Hypothalamus (tissue), 51 donors: ENCODE measurements at regions not wholly inside any gene's neighbourhood (a gene's known extent, or its start where the extent isn't known, plus 50 kb on each side); places are given as distances from the start of the nearest gene placed in this dataset.
A peak's percentile ranks its signal among the peaks of the same experiment; 100 is the strongest.
"Not testable (repeated sequence)": the region's sequence is repeated elsewhere in the genome, so short reads cannot be mapped to it uniquely, and the experiment has no call there.

Experiments used
- DNase-seq, 51 donors: peaks; one replicate each; lab custom pipeline; 2025; lab: John Stamatoyannopoulos, UW

- DNase-seq: not testable (repeated sequence)
Observed at GRCh38 chr5:158227314-158227713, 368.4 kb upstream of the CLINT1 start.

- no peak for DNase-seq
Observed at GRCh38 chr5:158226496-158226895, 367.6 kb upstream of the CLINT1 start.

GRCh38 chr5:158224253-158224652, 365.3 kb upstream of the CLINT1 start:
- DNase-seq: no peak

GRCh38 chr5:158223054-158223600, 364.2 kb upstream of the CLINT1 start:
- no peak for DNase-seq

- no peak for DNase-seq
Observed at GRCh38 chr5:158212917-158213316, 354.0 kb upstream of the CLINT1 start.

GRCh38 chr5:158212237-158212636, 353.3 kb upstream of the CLINT1 start:
- DNase-seq: no peak

- no peak for DNase-seq
Observed at GRCh38 chr5:158209219-158209908, 350.4 kb upstream of the CLINT1 start.

- DNase-seq: no peak
Observed at GRCh38 chr5:158207733-158208132, 348.8 kb upstream of the CLINT1 start.

- no peak for DNase-seq
Observed at GRCh38 chr5:158205992-158206391, 347.0 kb upstream of the CLINT1 start.

- peak in 4 of 51 donors; percentile 2 to 16 (median 2) for DNase-seq
Observed at GRCh38 chr5:158203261-158203660, 344.3 kb upstream of the CLINT1 start.

GRCh38 chr5:158202801-158203200, 343.9 kb upstream of the CLINT1 start:
- DNase-seq: no peak

- DNase-seq: no peak
Observed at GRCh38 chr5:158200619-158201018, 341.7 kb upstream of the CLINT1 start.

GRCh38 chr5:158198636-158199035, 339.7 kb upstream of the CLINT1 start:
- no peak for DNase-seq

- no peak for DNase-seq
Observed at GRCh38 chr5:158195416-158196210, 336.7 kb upstream of the CLINT1 start.

- no peak for DNase-seq
Observed at GRCh38 chr5:158194561-158194976, 335.6 kb upstream of the CLINT1 start.

- DNase-seq: not testable (repeated sequence)
Observed at GRCh38 chr5:158193395-158193794, 334.4 kb upstream of the CLINT1 start.

- no peak for DNase-seq
Observed at GRCh38 chr5:158180407-158180806, 321.5 kb upstream of the CLINT1 start.

- DNase-seq: no peak
Observed at GRCh38 chr5:158179271-158179670, 320.3 kb upstream of the CLINT1 start.

- no peak for DNase-seq
Observed at GRCh38 chr5:158178535-158178934, 319.6 kb upstream of the CLINT1 start.

GRCh38 chr5:158177146-158177545, 318.2 kb upstream of the CLINT1 start:
- no peak for DNase-seq

- no peak for DNase-seq
Observed at GRCh38 chr5:158175934-158176481, 317.1 kb upstream of the CLINT1 start.
